EL (cell line): ENCODE measurements at regions not wholly inside any gene's neighbourhood (a gene's known extent, or its start where the extent isn't known, plus 50 kb on each side); places are given as distances from the start of the nearest gene placed in this dataset.
"Not testable (repeated sequence)": the region's sequence is repeated elsewhere in the genome, so short reads cannot be mapped to it uniquely, and the experiment has no call there.

Source experiments
- DNase-seq: peaks from one replicate; pipeline ENCODE4 v3.0.0-alpha.2; 2016

DNA sequence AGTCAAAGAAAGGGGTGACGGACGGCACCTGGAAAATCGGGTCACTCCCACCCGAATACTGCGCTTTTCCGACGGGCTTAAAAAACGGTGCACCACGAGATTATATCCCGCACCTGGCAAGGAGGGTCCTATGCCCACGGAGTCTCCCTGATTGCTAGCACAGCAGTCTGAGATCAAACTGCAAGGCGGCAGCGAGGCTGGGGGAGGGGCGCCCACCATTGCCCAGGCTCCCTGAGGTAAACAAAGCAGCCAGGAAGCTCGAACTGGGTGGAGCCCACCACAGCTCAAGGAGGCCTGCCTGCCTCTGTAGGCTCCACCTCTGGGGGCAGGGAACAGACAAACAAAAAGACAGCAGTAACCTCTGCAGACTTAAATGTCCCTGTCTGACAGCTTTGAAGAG lies 335.7 kb downstream of the SEC16B start:
- not testable (repeated sequence) for DNase-seq

DNA sequence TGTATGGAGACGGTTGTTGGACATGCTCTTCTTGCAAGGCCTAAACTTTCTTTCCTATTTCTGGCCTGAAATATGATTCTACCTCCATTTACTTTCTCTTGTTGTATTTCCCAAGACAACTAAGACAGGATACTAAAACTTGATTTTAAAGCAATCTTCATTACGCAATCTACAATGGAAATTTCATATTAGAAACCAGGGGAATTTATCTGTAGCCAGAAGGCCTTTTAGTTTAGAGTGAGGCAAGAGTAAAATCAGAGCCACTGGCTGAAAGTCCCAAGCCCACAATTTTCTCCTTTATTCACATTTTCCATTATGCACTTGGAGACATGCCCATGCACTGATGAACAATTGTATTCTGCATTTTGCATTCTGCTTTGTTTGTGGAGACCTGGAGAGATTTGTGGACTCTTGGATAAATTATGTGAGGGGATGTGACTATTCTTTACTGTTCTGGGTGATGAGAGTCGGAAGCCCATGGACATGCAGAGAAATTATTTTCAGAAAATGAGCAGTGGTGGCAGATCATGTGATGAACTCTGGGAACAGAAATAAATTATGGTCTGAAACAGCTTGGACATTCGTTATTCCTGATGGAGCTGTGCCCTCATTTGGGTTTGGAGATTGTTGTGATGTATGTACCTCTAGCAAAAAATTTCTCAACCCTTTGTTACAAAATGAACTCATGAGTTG lies 336.8 kb downstream of the SEC16B start:
- no peak for DNase-seq

DNA sequence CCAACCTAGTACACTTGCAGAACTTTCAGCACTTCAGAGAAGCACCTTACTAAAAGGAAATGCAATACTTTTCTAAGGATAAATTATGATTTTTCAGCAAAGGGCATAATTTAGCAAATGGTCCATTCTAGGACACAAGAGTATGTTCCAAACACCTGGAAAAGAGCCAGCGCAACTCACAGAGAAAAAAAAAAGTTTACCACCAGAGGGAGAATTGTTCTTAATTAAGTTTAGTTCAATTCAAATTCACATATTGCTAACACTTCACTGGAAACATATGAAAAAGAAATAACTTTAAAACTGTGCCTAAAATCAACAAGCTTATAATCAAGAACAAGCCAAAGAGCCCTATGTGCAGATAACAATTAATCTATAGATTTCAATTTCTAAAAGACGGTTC lies 338.1 kb downstream of the SEC16B start:
- DNase-seq = no peak

DNA sequence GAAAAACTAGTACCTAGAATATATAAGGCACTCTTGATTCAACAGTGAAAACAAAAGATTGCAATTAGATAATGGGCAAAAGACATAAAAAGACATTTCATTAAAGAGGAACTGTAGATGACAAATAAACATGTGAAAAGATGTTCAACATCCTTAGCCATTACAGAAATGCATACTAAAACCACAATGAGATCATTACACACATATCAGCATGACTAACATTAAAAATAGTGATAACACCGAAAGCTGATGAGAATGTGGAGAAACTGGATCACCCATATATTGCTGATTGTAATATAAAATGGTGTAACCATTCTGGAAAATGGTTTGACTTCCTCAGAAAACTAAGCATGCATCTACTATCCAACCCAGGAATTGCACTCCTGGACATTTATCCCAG lies 340.3 kb downstream of the SEC16B start:
- no peak for DNase-seq

DNA sequence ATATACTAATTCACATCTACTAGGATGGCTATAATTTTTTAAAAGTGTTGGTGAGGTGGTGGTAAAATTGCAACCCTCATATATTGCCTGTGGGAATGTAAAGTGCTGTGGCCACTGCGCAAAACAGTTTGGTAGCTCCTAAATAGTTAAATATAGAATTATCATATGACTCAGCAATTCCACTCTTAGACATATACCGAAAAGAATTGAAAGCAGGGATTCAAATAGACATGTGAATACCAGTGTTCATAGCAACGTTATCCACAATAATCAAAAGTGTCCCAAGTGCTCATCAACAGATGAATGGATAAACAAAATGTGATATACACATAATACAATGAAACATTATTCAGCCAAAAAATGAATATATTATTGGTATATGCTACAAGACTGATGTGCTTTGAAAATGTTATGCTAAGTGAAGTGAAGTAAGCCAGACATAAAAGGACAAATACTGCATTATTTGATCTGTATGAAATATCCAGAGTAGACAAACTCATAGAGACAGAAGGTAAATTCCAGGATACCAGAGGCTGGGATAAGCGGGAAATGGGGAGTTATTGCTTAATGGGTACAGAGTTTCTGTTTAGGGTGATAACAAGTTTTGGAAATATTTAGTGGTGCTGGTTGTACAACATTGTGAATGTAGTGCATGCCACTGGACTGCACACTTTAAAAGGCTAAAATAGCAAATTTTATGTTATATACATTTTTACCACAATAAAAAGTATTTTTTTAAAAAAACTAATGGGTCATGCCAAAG lies 342.5 kb downstream of the SEC16B start:
- no peak for DNase-seq

DNA sequence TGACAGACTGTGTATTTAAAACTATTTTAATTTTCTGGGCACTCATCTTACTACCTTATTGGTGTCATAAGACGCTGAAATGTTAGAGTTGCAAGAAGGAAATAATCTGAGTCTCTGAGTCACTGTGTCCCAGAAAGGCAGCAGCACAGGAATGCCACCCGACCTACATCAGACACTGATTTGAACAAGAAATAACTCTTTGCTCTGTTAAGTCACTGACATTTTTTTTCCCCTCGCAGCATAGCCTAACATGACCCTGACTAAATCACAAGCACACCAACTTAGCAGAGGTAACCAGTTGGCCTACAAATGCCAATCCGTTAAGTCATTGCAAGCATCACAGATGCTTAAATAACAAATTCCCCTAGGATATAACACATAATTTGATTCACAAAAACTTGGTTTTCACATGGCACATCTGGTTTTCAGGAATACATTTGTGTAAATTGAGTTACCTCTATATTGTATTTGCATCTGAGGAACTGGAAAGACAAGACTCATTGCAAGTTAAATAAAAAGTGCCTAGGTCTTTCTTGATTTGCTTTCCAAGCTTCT lies 349.1 kb downstream of the SEC16B start:
- peak; percentile 3 for DNase-seq

DNA sequence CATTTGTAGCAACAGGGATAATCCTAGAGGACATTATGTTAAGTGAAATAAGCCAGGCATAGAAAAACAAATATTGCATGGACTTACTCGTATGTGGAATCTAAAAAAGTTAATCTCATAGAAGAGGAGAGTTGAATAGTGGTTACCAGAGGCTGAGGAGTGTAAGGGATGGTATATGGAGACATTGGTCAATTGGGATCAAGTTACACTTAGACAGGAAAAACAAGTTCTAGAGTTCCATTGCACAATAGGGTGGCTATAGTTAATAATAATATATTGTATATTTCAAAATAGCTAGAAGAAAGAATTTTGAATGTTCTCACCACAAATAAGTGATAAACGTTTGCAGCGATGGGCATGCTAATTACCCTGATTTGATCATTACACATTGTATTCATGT lies 354.6 kb downstream of the SEC16B start:
- DNase-seq = no peak

DNA sequence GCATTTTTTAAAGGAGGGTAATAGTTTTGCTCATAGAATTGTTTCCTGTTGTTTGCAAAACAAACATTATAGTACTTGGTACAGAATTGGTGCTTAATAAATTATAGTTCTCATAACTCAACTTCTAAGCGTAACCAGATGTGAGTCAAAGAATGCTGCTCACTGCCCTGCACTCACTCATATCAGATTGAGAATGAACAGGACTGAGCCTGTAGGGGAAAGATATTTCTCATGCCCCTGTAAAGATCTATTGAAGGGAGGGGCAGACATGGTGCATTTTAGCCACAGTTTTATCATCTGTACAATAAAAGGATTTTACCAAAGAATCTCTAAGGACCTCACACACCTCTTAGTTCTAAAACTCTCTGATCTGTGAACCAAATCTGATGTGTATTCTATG lies 358.5 kb downstream of the SEC16B start:
- DNase-seq = no peak

DNA sequence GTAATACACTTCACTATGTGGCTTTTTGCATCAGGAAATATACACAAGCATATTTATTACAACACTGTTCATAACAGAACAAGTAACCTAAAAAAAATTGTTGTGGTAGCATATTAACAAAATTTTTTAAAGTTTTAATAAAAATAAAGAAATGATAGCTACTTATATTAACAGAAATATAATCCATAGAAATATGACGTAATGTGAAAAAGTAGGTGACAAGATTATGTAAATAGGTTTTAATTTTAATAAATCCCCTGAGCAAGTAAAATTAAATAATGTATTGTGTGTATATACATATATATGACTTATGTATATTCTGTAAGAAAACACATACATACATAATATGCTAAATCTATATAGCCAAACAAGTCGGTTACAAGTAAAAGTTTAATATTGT lies 359.9 kb downstream of the SEC16B start:
- DNase-seq = no peak

DNA sequence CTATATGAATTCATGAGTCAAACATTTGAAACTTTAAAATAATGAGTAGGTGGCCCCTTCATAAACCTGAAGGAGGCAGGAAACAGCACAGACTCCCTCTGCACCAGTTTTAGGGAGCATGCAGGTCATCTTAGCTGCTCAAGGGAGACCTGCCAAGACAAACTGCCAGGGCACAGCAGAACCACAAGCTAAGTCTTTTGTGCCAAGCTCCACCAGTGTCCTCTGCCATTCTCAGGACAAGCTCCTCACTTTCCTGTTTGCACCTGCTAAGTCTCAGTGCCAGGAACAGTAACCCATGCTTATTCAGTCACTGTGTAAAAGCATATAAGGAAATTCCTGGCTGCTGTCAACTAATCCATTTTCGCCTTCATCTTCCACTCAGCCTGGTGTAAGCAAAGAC lies 368.9 kb downstream of the SEC16B start:
- no peak for DNase-seq

DNA sequence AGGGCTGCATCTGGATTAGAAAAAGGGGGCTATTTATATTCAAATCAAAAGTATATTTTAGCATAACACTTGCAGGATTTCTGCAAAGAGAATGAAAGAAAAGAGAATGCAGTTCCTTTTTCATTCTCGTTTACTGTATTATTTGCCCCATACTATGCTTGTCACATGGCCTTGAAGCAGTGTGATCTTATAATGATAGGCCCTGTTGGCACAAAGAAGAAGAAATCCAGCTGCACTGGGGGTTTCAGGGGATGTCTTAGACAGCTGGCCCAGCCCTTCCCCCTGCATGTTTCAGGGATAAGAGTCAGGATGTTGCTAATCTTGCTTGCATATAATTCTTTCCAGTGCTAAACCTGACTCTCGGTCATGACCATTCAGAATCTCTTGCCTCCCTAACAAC lies 369.5 kb downstream of the SEC16B start:
- no peak for DNase-seq

DNA sequence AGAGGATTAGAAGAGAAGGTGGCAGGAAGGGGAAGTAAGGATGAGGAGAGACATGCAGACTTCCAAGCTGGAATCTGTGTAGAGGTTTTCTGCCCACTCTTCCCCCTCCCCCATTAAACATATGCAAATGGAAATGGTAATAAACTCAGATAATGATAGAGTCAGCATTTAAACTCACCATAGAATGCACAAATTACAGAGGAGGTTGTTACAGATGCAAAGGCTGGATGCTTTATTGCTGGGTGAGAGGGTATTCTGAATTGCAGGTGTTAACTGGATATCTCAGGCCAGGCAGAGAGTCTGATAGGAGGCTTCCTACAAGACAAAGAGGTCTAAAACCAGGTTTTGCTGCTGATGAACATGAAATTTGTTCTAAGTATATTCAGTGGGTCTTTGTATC lies 372.5 kb downstream of the SEC16B start:
- no peak for DNase-seq

DNA sequence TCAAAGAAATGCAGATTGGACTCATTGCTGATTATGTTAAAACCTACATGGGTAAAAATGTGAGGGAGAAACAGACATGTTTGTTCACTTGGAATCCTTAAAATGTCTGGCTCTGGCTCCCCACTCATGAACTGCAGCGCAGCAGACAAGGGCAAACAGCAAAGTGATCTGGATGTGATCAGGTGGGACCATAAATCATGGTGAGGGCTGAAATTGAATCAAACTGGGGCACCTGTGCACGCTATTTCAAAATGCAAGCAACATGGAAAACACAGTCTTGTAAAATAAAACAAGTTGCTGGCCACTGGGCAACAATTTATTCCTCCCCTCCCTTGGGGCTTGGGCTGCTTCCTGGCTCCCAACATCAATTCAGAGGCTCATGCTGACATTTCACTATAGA lies 373.4 kb downstream of the SEC16B start:
- DNase-seq = no peak

DNA sequence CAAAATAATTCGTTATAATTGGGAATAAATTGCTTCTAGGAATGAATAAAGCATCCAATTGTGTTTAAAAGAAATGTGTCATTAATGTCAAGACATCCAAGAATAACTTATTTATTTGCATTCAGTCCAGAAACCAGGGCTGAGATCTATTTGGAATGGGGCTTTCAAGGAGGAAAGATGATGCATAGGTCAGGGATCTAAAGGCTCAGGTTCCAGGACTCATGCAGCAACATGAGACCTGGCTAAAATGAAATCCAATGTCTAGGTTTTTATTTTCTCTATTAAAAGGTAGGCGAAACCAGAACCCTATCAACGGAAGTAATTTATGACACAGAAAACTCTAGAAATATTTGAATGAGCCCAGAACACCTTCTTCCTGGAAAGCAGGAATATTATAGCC lies 376.8 kb downstream of the SEC16B start:
- DNase-seq = no peak

DNA sequence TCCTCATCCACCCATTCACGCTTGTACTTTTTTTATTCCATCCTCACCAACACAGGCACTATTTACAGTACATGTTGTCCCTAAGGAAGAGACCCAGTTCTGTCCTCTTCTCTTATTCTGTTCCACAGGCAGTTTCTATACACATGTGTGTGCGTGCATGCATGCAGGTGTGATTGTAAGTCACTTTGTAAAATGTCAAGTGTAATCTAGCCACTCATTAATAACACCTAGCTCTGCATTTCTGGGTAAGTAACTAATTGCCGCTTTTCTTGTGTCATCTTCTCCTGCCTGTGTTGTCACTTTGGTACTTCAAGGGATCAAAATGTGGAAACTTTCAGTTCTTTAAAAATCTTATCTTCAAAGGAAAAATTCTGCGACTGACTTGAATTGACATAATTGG lies 377.2 kb downstream of the SEC16B start:
- DNase-seq = no peak

DNA sequence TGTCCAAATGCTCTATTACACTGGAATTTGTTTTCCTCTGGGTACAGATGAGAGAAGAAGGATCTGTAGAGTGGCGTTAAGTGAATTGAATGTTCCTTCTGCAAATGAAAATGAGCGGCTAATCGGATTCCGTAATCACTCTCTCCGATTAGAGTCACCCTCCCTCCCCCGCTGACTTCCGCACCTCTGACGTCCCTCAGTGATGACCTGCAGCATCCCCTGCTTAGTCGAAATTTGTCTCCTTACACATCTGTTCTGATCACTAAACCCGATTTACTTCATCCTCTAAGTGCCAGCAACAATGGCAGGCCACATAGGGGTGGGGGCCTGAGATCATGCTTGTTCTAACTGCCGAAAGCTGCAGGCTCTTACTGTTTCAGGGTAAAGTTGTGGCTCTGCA lies 378.7 kb downstream of the SEC16B start:
- no peak for DNase-seq

DNA sequence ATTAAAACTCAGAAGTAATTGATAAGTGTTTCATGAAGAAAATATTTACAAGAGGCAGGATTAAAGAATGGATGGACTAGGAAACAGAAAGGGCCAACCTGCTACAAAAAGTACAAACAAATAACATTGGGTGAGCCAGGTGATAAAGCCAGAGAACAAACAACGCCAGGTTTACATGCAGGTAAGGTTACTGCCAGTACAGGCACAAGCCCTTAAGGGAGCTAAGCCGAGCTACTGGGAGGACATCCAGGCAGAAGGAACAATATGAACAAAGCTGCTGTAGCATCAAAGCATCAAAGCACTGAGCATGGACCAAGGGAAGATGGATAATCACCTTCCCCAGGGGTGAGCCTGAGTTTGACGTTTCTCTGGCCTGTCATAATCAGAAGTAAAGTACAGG lies 380.7 kb downstream of the SEC16B start:
- DNase-seq = no peak

DNA sequence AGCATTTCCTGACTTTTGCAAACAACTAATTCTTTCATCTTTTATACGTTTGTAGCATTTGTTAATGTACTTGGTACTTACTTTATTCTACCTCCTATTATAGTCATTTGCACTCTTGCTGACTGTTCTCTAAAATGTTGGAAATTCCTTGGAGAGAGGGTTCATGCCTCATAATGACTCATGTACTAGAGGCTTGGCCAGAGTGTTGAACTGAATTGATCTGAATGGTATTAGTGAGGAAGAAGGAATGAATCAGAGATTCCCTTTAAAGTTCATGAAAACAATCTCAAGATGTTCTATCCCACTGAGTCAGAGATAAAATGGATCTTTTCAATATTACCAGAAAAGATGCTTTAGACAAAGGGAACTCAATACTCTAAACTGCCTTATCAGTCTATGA lies 383.4 kb downstream of the SEC16B start:
- peak; percentile 68 for DNase-seq

DNA sequence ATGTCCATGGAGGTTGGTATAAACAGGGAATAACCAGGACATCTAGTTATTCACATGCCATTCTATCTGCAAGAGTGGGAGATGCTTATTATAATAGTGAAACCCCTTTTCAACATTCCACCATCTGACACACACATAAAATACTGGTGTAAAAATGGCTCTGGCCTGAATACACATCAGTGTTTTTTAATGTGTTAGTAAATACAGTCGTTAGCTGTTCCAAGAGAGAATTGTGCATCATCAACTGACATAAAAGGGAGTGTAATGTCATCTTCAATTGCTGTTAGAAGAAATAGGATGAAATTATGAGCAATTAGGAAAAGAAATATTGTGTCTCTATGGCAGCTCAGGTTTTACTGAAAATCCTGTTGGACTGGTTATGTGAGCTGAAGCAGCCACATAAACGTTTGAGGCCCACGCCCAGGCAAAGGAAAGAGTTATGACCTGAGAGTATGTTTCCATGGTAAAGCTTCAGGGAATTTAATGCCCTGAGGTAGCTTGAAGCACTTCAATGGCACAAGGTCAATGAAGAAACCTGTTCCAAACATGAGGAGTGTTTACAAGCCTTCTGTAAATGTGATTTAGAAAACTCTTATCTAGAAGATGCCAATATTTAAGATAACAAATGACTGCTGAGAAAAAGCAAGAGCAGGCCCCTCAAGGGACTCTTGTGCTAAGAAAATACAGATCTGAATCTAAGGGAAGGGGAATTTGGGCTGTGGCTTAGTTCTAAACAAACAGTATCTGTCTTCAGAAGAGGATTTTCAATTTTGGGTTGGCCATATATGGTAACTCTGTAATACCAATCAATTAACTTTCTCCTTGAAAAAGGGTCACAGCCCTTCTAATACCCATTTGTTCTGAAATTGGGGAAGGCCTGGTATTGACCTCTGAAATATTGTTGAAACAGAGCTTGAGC lies 384.3 kb downstream of the SEC16B start:
- DNase-seq = no peak

DNA sequence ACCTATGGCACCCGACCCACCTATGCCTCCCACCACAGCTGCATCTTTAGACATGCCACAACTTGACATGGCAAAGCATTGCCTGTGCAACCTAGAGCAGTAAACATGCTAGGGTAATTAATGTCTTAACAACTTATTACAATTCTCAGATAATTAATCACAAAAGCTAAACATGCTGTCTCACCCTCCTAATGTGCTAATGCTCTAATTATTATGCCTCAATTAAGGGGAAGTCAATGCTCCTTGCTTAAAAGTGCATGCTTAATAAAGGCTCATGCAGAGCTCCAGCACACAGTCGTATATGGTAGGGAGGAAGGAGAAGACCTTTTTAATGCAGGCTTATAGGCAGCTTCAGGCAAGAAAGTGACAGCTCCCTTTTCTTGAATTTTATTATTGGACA lies 396.0 kb downstream of the SEC16B start:
- no peak for DNase-seq

DNA sequence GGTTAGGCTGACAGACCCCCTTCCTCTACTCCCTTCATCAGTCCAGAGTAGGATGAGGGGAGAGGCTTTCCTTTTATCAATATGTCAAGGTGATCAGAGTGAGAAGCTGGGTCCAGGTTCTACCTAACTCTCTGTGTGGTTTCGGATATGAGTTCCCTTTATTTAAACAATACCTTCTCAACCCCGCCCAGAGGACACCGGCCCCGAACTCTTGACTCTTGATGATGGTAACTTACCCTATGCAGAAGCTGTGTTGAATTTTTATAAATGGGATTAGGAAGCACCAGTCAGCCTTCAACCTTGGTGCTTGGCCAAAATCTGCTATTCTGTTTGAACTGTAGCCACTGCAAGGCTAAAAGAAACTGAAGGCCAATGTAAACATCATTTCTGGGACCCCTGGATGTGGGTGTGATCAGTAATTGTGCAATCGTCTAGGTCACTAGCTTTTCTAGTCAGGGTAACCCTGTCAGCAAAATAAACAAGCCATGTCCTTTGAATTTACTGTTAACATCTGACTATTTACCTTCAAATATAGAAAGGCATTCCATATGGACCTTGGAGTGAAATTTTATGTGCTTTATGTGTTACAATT lies 398.3 kb downstream of the SEC16B start:
- no peak for DNase-seq

DNA sequence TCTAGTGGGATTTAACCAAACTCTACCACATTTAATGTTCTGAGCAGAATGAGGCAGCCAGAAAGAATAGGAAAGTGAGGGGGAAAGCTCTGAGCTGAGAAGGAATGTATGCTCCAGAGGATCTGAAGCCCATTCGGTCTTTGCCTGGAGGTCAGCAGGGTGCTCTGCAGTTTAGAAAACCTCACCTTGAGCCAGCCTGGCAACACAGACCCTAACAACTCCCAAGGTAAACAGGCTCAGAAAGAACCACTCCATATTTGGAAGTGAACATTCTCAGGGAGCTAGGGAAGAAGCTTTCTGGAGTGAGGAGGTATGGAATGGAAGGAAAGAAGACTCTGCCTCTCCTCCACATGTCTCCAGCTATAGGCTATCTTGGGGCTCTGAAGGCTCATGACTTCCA lies 398.8 kb downstream of the SEC16B start:
- DNase-seq = no peak

DNA sequence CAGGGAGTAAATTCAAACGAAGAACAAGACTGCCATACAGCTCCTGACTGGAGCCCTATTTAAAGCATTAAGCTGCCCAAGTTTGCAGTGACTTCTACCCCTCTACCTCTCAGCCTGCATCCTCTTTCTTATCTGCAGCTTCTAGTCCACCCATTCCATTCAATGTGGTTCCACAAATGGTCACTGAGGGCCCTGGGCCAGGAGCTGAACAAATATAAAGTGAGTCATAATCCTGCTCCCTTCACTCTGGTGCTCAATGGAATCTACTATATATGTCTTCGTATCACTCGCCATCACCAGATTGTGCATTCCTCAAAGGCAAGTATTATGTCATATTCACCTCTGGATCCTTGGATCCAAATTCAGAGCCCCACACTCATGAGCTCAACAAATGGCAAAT lies 398.7 kb downstream of the BRINP2 start:
- no peak for DNase-seq
